ENCODE measurements at regions not wholly inside any gene's neighbourhood (a gene's known extent, or its start where the extent isn't known, plus 50 kb on each side); places are given as distances from the start of the nearest gene placed in this dataset.

DNA sequence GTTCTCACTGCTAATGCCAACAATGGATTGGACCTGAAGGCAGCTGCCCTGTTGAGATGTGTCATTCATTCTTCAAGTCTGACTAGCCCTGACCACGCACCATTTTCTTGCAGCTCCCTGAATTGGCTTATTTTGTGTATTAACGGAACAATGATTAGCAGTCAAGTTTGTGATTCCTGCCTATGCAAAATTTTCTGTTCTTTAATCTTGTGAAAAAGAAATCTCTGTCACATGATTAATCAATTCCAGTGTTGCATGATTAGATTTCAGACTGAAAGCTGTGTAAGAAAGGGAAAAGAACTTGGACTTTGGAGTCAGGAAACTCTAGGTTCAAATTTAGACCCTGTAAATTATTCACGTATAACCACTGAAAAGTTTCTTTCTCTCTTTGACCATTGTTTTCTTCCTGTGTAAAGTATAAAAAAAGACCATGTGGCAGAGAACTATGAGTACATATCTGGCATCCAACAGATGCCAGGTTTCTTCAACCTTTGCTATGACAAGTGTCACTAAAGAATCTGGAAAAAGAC lies 64.5 kb upstream of the SLC10A2 start:
- TF ChIP-seq GATA2 (IDR thresholded peaks at IDR 0.05; ENCODE audit: low read depth, low read length) (no peak), GATA3 (IDR thresholded peaks at IDR 0.05; ENCODE audit: low read depth, low read length) (no peak)

DNA sequence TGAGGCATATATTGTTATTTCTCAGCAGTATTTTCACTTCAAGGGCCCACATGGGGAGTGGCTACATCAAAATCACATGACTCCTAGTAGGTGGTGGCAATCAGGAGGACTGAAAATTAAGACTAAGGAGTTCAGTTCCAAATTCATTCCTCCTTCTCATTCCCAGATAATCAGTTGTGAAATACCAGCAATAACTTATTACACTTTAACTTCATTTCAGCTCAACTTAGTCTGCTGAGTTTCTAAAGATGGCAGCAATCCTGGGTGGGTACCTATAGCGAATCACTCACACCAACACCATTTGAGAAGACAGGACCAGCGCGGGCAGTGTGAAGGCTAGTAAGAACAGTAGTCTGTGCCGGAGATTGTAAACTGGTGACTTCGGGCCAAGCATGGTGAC lies 63.9 kb upstream of the SLC10A2 start:
- TF ChIP-seq GATA2 (IDR thresholded peaks at IDR 0.05; ENCODE audit: low read depth, low read length) (no peak), GATA3 (IDR thresholded peaks at IDR 0.05; ENCODE audit: low read depth, low read length) (no peak)

All from SH-SY5Y (cell line).